ENCODE measurements at regions not wholly inside any gene's neighbourhood (a gene's known extent, or its start where the extent isn't known, plus 50 kb on each side); places are given as distances from the start of the nearest gene placed in this dataset.

DNA sequence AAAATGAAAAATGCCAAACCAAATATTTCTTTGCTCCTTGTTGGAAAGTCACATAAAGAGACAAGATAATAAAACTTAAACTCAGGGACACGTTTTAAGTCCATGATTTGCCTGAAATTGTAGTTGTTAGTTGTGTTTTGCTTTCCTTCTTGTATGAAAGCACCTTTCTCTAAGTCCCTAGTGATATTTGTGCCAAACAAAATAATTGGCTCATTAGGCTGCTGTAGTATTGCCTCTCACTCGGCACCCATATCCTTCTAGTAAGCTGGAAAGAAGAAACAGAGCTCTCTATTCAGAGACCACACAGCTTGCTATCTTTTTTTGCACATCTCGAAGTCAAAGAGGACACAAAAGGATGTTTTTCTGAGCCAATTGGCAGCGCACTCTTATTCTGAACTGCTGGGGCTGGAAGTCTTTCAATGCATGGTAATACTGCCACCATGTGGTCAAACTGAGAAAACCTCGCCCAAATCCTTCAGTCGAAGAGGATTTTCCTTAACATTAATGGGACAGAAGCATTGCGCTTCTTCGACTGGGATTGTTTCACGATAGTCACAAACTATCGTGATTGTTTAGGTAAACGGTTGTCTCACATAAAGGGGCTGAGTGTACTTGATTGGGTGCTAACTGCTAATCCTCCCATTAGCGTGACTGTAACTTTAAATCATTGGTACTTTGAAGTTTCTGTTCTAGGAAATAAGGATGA is 571.9 kb upstream of the LCORL start:
- Histone ChIP-seq H3K9ac (ENCODE audit: low read length) (no peak overlapping the region), H3K4me3 (ENCODE audit: low read length) (peak overlapping the region; percentile 17), H3K27me3 (replicated peaks; ENCODE audit: control insufficient read depth, insufficient read depth, low read length) (peaks cover 9% of the 10 kb centered on the region), H3K36me3 (ENCODE audit: control insufficient read depth, insufficient read depth, low read length, severe bottlenecking) (no peaks in the 10 kb centered on the region), H3K4me1 (ENCODE audit: control insufficient read depth, insufficient read depth, low read length) (peaks cover 4% of the 10 kb centered on the region), H3K9me3 (ENCODE audit: control insufficient read depth, low read length) (no peaks in the 10 kb centered on the region)
- peak; percentile 91 for DNase-seq (ENCODE audit: low read depth)

DNA sequence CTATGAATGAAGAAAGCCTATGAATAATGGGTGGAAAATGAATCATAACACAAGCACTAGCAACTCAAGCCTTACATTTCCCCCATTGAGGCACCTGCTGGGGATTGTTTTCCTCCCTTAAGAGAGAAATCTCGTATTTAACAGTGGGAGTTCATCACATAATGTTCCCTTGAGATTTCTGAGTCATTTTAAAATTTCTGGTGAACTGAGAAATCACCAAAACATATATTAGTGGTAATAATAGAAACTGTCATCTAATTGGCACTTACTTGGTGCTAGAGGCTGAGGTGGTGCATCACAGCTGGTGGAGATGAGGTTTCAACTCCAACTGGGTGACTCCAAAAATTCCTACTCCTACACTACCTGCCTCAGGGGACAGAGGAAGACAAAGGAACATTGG is 561.3 kb upstream of the LCORL start:
- no peaks in the 10 kb centered on the region for H3K9me3 ChIP-seq (ENCODE audit: control insufficient read depth, low read length)
- peaks cover 16% of the 10 kb centered on the region for H3K27me3 ChIP-seq (replicated peaks; ENCODE audit: control insufficient read depth, insufficient read depth, low read length)
- H3K9ac ChIP-seq (ENCODE audit: low read length) = no peak overlapping the region
- H3K4me1 ChIP-seq (ENCODE audit: control insufficient read depth, insufficient read depth, low read length) = no peaks in the 10 kb centered on the region
- H3K4me3 ChIP-seq (ENCODE audit: low read length) = no peak overlapping the region
- no peaks in the 10 kb centered on the region for H3K36me3 ChIP-seq (ENCODE audit: control insufficient read depth, insufficient read depth, low read length, severe bottlenecking)
- no peak for DNase-seq (ENCODE audit: low read depth)

DNA sequence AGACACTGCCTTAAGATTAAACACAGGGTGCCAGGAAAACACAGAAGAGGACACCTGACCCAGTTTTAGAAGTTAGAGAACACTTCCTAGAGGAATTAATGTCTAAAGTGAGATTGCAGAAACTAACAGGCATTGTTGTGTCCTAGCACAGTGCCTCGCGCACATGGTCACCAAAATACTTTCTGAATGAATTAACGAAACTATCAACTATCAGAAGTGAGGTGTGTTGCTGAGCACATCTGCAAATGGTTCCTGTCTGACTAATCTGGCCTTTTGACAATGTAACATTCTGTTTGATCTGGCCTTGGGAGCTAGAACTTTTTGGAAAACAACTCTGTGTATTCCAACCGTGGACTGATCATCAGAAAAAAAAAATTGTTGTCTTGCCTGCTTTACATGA is 556.8 kb upstream of the LCORL start:
- H3K9me3 ChIP-seq (ENCODE audit: control insufficient read depth, low read length) = no peaks in the 10 kb centered on the region
- H3K9ac ChIP-seq (ENCODE audit: low read length) = no peak overlapping the region
- H3K27me3 ChIP-seq (replicated peaks; ENCODE audit: control insufficient read depth, insufficient read depth, low read length) = peaks cover 4% of the 10 kb centered on the region
- no peaks in the 10 kb centered on the region for H3K36me3 ChIP-seq (ENCODE audit: control insufficient read depth, insufficient read depth, low read length, severe bottlenecking)
- no peak for DNase-seq (ENCODE audit: low read depth)
- H3K4me3 ChIP-seq (ENCODE audit: low read length) = no peak overlapping the region
- no peaks in the 10 kb centered on the region for H3K4me1 ChIP-seq (ENCODE audit: control insufficient read depth, insufficient read depth, low read length)

DNA sequence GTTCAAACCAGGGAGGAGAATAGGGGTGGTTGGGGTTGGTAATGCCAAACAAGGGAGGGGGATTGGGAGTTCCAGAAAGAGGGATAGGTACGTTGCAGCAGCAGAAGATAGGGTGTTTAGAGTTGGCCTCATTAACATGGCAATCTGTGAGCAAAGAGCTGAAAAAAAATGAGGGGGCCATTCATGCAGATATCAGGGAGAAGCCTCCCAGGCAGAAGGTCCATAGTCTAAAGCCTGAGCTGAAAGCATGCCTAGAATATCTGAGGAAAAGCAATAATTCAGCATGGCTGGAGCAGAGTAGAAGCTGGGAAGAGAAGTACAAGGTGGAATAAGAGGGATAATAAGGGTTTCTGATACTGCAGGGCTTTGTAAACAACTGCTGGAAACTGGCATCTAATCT is 550.9 kb upstream of the LCORL start:
- Histone ChIP-seq H3K27me3 (replicated peaks; ENCODE audit: control insufficient read depth, insufficient read depth, low read length) (no peaks in the 10 kb centered on the region), H3K9ac (ENCODE audit: low read length) (no peak overlapping the region), H3K4me3 (ENCODE audit: low read length) (no peak overlapping the region), H3K9me3 (ENCODE audit: control insufficient read depth, low read length) (no peaks in the 10 kb centered on the region), H3K36me3 (ENCODE audit: control insufficient read depth, insufficient read depth, low read length, severe bottlenecking) (no peaks in the 10 kb centered on the region), H3K4me1 (ENCODE audit: control insufficient read depth, insufficient read depth, low read length) (no peaks in the 10 kb centered on the region)
- DNase-seq (ENCODE audit: low read depth) = no peak

GRCh38 chr4:18571301-18571761 is 549.8 kb upstream of the LCORL start:
- no peaks in the 10 kb centered on the region for H3K9me3 ChIP-seq (ENCODE audit: control insufficient read depth, low read length)
- no peak overlapping the region for H3K9ac ChIP-seq (ENCODE audit: low read length)
- no peaks in the 10 kb centered on the region for H3K36me3 ChIP-seq (ENCODE audit: control insufficient read depth, insufficient read depth, low read length, severe bottlenecking)
- no peak for DNase-seq (ENCODE audit: low read depth)
- no peak overlapping the region for H3K4me3 ChIP-seq (ENCODE audit: low read length)
- no peaks in the 10 kb centered on the region for H3K4me1 ChIP-seq (ENCODE audit: control insufficient read depth, insufficient read depth, low read length)
- H3K27me3 ChIP-seq (replicated peaks; ENCODE audit: control insufficient read depth, insufficient read depth, low read length) = no peaks in the 10 kb centered on the region

- no peak for DNase-seq (ENCODE audit: low read depth)
- Histone ChIP-seq H3K9me3 (ENCODE audit: control insufficient read depth, low read length) (no peaks in the 10 kb centered on the region), H3K4me3 (ENCODE audit: low read length) (no peak overlapping the region), H3K4me1 (ENCODE audit: control insufficient read depth, insufficient read depth, low read length) (no peaks in the 10 kb centered on the region), H3K36me3 (ENCODE audit: control insufficient read depth, insufficient read depth, low read length, severe bottlenecking) (no peaks in the 10 kb centered on the region), H3K9ac (ENCODE audit: low read length) (no peak overlapping the region), H3K27me3 (replicated peaks; ENCODE audit: control insufficient read depth, insufficient read depth, low read length) (no peaks in the 10 kb centered on the region)
Measured at GRCh38 chr4:18570370-18570769, 548.8 kb upstream of the LCORL start.

DNA sequence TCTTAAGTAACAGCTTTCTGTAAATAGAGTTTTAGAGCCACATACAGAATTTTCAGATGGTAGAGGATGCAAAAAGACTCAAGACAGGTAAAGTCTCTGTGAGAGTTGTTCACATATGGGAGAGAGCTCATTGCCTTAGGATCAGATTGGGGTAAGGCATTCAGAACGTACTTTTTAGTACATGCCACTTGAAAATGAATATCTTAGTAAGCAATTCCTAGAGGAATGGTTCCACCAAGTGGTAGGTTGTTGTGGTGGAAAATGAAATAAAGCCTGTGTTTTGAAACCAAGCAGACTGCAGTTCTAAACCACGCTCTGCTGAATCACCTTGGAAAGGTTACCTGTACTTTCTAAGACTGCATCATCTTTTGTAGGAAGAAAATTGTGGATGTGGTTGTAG is 547.0 kb upstream of the LCORL start:
- H3K36me3 ChIP-seq (ENCODE audit: control insufficient read depth, insufficient read depth, low read length, severe bottlenecking) = no peaks in the 10 kb centered on the region
- no peak overlapping the region for H3K4me3 ChIP-seq (ENCODE audit: low read length)
- H3K9ac ChIP-seq (ENCODE audit: low read length) = no peak overlapping the region
- no peaks in the 10 kb centered on the region for H3K27me3 ChIP-seq (replicated peaks; ENCODE audit: control insufficient read depth, insufficient read depth, low read length)
- peak; percentile 25 for DNase-seq (ENCODE audit: low read depth)
- H3K9me3 ChIP-seq (ENCODE audit: control insufficient read depth, low read length) = no peaks in the 10 kb centered on the region
- H3K4me1 ChIP-seq (ENCODE audit: control insufficient read depth, insufficient read depth, low read length) = no peaks in the 10 kb centered on the region

- no peak for DNase-seq (ENCODE audit: low read depth)
Measured at GRCh38 chr4:18566970-18567799, 545.6 kb upstream of the LCORL start.

DNA sequence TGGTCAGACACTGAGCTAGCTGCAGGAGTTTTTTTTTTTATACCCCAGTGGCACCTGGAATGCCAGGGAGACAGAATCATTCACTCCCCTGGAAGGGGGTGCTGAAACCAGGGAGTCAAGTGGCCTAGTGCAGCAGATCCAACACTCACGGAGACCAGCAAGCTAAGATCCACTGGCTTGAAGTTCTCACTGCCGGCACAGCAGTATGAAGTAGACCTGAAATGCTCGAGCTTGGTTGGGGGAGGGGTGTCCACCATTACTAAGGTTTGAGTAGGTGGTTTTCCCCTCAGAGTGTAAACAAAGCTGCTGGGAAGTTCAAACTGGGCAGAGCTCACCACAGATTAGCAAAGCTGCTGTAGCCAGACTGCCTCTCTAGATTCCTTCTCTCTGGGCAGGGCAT is 537.9 kb upstream of the LCORL start:
- no peak overlapping the region for H3K4me3 ChIP-seq (ENCODE audit: low read length)
- no peak for DNase-seq (ENCODE audit: low read depth)
- no peak overlapping the region for H3K9ac ChIP-seq (ENCODE audit: low read length)
- no peaks in the 10 kb centered on the region for H3K36me3 ChIP-seq (ENCODE audit: control insufficient read depth, insufficient read depth, low read length, severe bottlenecking)
- no peaks in the 10 kb centered on the region for H3K9me3 ChIP-seq (ENCODE audit: control insufficient read depth, low read length)
- no peaks in the 10 kb centered on the region for H3K4me1 ChIP-seq (ENCODE audit: control insufficient read depth, insufficient read depth, low read length)
- H3K27me3 ChIP-seq (replicated peaks; ENCODE audit: control insufficient read depth, insufficient read depth, low read length) = no peaks in the 10 kb centered on the region

More at GRCh38 chr4:18566970-18567799, 545.6 kb upstream of the LCORL start:
- Histone ChIP-seq H3K4me3 (ENCODE audit: low read length) (no peak overlapping the region), H3K27me3 (replicated peaks; ENCODE audit: control insufficient read depth, insufficient read depth, low read length) (no peaks in the 10 kb centered on the region), H3K36me3 (ENCODE audit: control insufficient read depth, insufficient read depth, low read length, severe bottlenecking) (no peaks in the 10 kb centered on the region), H3K4me1 (ENCODE audit: control insufficient read depth, insufficient read depth, low read length) (no peaks in the 10 kb centered on the region), H3K9ac (ENCODE audit: low read length) (no peak overlapping the region), H3K9me3 (ENCODE audit: control insufficient read depth, low read length) (no peaks in the 10 kb centered on the region)

GRCh38 chr4:18556402-18556801 is 534.8 kb upstream of the LCORL start:
- Histone ChIP-seq H3K4me1 (ENCODE audit: control insufficient read depth, insufficient read depth, low read length) (no peaks in the 10 kb centered on the region), H3K36me3 (ENCODE audit: control insufficient read depth, insufficient read depth, low read length, severe bottlenecking) (no peaks in the 10 kb centered on the region), H3K4me3 (ENCODE audit: low read length) (no peak overlapping the region), H3K9me3 (ENCODE audit: control insufficient read depth, low read length) (no peaks in the 10 kb centered on the region), H3K9ac (ENCODE audit: low read length) (no peak overlapping the region), H3K27me3 (replicated peaks; ENCODE audit: control insufficient read depth, insufficient read depth, low read length) (no peaks in the 10 kb centered on the region)
- DNase-seq (ENCODE audit: low read depth) = no peak

DNA sequence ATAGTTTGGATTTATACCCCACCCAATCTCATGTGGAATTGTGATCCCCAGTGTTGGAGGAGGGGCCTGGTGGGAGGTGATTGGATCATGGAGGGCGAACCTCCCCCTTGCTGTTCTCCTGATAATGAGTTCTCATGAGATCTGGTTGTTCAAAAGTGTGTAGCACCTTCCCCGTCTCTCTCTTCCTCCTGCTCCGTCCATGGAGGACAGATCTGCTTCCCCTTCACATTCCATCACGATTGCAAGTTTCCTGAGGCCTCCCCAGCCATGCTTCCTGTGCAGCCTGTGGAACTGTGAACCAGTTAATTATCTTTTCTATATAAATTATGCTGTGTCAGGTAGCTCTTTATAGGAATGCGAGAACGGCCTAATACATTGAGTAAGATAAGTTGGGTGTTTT is 518.8 kb upstream of the LCORL start:
- Histone ChIP-seq H3K4me3 (ENCODE audit: low read length) (no peak overlapping the region), H3K9ac (ENCODE audit: low read length) (no peak overlapping the region), H3K9me3 (ENCODE audit: control insufficient read depth, low read length) (no peaks in the 10 kb centered on the region), H3K27me3 (replicated peaks; ENCODE audit: control insufficient read depth, insufficient read depth, low read length) (no peaks in the 10 kb centered on the region), H3K36me3 (ENCODE audit: control insufficient read depth, insufficient read depth, low read length, severe bottlenecking) (no peaks in the 10 kb centered on the region), H3K4me1 (ENCODE audit: control insufficient read depth, insufficient read depth, low read length) (no peaks in the 10 kb centered on the region)
- no peak for DNase-seq (ENCODE audit: low read depth)
